ENCODE measurements at regions not wholly inside any gene's neighbourhood (a gene's known extent, or its start where the extent isn't known, plus 50 kb on each side); places are given as distances from the start of the nearest gene placed in this dataset.

DNA sequence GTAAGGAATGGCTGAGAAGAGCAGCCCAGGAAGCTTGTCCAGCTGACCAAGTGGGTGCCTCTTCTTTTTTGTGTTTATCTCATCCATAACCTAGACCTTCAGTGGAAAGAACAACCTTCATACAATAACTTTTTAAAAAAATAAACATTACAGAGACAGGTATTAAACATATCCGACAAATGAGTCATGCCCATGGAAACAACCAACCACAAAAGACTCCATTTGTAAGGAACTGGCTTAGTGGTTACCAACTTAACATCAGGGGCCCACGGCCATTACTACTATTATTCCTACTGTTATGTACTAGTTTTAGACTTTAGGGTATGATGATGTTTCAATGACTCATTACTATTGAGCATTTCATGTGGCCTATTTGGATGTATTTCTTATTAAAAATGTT, 191.7 kb upstream of the SERP2 start:
- no peak for DNase-seq (ENCODE audit: low read depth)

DNA sequence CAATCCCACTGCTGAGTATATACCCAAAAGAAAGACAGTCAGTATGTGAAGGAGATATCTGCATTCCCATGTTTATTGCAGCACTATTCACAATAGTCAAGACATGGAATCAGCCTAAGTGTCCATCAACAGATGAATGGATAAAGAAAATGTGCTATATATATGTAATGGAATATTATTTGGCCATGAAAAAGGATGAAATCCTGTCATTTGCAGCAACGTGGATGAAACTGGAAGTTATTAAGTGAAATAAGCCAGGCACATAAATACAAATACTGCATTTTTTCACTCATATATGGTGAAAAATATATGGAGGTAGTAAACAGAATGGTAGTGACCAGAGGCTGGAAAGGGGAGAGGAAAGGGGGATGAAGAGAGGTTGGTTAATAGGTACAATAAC, 188.9 kb upstream of the SERP2 start:
- DNase-seq (ENCODE audit: low read depth): no peak

DNA sequence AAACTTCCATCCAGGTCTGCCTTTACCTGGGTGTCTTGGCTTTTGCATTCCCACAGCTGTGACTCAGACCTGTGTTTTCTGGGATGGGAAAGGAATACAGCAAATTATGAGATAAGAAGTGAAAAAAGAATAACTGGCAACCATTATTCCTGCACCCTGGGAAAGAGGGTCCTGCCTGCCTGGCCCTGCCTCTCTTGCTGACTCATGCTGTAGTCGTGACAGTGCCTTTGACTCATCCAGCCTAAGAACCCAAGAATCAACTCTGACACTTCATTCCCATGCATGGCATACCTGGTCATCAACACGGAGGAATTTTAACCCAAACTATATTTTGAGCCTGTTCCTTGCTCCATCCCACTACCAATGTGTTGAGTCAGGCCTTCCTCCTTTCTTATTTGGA, 185.4 kb upstream of the SERP2 start:
- peak; percentile 75 for DNase-seq (ENCODE audit: low read depth)

DNA sequence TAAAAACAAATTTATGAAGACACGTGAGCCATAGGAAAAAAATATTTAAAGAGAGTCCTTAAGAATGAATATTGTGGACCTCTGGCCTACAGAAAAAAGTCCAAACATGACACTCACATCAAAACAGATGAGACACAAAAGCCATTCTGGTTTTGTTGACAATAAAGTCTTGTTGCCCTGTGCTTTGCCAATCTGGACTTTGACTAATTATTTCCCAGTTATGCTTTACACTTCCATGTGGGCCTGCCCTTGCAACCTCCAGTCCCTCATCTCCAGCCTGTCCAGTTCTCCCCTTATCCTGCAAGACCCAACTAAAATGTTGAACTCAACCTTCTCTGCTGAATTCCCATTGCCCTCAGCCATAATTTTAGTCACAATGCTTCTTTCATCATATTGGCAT, 184.5 kb upstream of the SERP2 start:
- no peak for DNase-seq (ENCODE audit: low read depth)

DNA sequence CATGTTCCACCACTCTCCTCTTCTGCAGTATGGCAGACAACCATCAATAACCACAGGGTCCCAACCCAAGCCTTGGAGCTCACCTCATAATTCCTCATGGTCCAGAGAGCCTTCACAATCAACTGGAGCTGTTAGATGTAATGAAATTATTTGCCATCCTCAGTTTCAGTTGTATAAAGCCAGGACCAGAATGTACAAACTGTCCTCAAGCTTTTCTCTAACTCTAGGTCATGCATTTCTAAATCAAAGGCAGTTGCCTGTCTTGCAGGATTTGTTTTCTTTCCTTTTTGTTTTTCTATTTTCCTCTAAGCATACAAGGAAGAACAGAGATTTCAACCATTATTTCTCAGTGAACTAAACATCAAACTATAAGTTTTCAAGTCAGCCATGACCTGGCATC, 182.5 kb upstream of the SERP2 start:
- no peak for DNase-seq (ENCODE audit: low read depth)

DNA sequence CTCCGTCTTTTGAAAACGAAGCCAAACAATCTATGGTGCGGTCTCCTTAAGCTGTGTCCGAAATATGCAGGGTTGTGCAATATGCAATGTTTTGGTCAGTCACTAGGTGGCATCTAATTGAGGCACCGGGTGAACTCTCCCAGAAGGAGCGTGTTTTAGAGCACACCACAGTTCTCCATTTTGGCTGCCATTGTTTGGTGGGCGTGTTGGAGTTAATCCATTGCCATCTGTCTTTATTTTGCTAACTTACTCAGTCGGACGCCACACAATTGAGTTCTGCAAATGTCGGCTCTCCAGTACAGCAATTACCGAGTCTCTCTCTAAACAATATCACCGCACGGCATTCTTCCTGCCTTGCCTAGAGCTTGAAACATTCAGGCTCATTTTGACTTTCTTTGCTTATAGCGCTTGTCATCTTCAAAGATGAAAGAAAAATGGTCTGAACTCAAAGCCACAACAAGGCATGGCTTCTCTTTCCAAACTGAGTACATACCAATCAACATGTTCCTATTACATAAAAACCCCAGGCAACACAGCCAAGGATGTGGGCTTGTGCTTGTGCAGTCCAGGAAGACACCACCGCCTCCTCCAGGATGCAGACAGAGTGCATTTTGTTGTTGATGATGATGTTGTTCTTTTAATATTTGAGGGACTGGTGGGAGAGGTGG, 182.0 kb upstream of the SERP2 start:
- peak; percentile 80 for DNase-seq (ENCODE audit: low read depth)

DNA sequence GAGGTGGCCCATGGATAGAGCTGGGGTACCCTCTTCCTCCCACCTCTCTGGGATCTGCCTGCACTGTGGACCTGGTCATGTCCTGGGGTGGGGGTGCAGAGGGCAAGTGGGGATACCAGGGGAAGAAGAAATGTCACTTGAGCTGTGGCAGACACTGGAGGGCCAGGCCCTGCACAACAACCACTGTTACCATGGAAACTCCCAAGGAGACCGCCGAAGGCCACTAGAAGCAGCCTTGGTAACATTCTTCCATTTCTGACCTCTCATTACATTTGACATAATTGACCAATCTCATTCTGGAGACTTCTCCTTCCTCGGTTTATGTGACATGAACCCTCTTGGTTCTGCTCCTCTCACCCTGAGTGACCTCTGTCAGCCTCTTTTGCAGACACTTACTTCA, 179.9 kb upstream of the SERP2 start:
- no peak for DNase-seq (ENCODE audit: low read depth)

DNA sequence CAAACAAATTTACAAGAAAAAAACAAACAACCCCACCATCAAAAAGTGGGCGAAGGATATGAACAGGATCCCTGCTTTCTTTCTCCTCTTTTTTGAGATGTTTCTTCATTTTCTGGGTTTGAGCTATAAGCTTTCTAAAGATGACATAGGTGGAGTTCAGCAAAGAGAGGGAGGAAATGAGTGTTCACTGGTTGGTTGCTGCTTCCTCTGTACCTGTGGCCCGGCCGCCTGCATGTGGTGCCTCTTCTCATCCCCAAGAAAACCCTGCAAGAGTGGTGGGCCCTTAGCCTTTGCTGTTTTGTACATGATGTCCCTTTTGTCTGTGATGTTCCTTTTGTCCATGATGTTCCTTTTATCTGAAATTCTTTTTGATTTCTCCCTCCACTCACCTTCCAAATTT, 178.4 kb upstream of the SERP2 start:
- no peak for DNase-seq (ENCODE audit: low read depth)

DNA sequence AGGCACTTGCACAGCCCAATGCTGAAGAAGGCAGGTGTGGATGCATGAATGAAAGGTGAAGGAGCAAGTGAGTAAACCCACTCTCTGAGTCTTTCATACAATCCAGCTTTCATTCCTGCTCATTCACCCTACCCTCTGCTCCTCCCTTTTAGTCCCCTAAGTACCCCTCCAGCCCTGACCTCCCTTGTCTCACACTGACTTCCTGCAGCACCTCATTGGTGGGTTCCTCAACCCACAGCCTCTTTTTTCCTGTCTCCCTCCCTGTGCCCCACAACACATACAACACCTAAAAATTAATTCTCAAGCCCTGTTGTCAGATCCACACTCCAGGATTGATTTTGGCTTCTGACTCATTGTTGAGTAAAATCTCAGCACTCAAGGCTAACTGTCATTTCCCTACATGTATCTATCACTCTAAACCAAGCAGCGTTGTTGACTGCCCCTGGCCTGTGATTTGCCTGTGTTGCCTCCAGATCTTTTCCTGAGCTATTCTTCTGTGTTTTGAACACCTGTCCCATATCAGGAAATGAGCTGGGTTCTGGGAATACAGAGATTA, 177.3 kb upstream of the SERP2 start:
- no peak for DNase-seq (ENCODE audit: low read depth)

DNA sequence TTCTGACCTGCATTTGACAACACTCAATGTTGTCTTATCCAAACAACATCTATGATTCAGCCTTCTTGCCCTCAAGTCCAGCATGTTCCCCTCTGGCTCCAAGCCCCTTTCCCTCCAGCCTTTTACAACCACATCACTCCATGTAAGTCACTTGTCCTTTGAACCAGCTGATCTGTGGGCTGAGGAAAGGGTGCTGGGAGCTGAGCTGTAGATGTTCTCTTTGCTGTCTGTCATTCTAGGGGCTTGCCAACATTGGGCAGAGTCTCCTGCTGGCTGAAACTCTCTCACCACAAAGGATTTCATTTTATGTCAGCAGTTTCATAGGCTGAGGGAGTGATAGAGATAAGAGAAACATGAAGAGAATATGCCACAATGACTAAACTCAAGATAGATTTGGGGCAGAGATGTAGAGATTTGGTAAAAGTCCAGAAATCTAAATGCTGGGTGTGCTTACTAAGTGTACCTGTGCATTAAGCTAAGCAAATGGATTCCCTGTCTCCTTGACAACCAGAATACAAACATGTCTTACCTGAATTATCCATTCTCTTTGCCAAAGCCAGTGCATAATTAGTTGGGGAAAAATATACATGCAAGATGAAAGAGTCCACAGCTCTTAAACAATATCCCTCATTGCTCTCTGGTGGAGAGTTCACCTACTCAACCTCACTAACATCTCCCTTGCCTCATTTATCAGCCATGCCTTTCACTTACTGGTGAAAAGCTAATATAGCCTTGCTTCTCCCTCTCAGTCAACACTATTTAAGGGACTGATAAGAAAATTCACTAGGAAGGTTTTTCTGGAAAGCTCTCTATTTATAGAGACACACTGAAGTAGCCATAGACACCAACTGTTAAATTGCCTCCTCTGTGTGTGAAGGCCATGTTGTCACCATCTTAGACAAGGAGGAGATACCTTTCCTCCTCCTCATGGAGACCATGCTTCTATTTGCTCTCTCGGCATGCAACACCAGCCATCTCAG, 175.5 kb upstream of the SERP2 start:
- DNase-seq (ENCODE audit: low read depth): peak; percentile 36

DNA sequence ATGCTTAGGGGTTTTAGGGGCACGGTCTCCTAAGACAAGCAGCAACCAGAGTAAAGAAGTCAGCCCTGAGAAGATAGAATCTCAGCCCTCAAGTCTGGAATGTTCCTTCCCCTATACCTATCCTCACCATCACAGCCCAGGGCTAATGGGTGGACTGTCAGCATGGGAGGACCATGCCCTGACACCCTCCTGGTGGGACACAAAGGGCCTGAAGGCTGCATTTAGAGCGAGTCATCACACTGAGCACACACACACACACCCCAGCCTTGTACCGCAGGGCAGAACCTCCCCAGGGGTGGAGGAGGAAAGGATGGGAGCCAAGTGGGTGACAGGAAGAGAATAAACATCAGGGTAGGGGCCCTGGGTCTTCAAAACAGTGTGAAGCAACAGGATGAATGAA, 174.8 kb upstream of the SERP2 start:
- DNase-seq (ENCODE audit: low read depth): peak; percentile 11

DNA sequence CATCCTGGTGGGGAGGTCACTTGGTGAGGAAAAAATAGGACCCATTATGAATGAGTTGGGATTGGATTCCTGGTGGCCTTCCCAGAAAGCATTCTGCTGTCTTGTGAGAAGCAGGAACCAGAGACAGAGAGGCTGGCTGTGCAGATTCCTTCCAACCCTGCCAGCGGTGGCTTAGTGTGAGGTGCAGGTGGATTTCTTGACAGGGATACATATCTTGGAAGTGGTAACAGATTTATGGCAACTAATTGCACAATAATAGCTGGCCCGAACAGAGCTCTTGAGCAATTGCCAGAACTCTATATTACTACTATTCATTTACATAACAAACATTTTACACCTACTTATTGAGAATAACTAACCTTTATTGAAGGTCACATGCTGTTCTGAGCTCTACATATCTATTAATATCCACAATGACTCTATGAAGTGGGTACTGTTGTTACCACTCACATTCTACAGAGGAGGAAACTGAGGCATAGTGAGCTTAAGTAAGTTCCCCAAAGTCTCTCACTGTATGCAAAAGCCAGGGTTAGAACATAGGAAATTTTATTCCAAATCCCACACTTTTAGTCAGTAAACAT, 173.9 kb upstream of the SERP2 start:
- DNase-seq (ENCODE audit: low read depth): no peak

DNA sequence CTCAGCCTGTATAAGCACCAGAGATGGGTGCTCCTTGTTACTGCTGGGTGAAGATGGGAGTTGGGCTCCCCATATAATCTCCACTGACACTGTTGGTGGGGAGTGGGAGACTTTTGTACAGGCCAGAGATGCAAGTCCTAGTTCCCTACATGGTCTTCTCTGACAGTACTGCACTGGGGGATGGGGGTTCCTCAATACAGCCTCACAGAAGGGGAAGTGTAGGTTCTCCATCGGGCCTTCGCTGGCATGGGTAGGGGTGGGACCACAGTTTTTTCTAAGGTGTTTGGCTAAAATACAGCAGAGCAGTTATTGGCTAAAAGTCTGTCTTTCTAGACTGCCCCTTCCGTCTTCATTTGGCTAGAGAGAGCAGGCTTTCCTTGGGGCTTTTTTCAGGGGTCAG, 167.2 kb upstream of the SERP2 start:
- no peak for DNase-seq (ENCODE audit: low read depth)

DNA sequence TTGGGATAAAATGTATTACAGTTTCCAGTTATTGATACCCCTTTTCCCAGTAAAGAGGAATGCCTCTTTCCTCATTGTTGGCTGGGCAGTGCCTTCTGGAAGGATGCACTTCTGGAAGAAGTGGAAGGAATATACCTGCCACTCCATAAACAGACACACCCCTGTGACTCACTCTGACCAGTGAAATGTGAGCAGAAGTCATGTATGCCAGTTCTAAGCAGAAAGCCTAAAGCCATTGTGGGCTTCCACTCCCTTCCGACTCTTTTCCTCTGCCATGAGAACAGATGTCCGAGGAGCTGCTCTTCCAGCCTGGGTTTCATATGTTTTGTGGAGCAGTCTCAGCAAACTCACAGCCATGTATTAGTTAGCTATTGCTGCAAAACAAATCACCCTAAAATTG, 166.1 kb upstream of the SERP2 start:
- DNase-seq (ENCODE audit: low read depth): no peak

DNA sequence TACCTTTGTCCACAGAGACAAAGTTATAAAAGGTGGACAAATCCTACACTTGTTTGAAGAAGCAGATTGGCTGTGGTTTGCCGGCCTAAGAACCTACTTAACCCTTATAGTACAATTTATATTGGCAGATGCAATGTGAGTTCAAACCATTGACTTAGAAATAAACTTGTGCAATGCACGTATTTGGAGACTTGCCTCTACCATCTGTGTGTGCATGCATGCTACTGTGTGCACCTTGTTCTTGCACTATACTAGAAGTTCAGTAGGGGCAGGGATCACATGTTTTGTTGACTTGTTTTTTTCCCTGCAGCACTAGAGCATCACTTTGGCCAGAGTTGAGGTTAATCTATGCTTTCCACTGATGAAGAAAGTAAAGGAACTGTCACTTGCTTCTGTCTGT, 163.1 kb upstream of the SERP2 start:
- DNase-seq (ENCODE audit: low read depth): no peak

DNA sequence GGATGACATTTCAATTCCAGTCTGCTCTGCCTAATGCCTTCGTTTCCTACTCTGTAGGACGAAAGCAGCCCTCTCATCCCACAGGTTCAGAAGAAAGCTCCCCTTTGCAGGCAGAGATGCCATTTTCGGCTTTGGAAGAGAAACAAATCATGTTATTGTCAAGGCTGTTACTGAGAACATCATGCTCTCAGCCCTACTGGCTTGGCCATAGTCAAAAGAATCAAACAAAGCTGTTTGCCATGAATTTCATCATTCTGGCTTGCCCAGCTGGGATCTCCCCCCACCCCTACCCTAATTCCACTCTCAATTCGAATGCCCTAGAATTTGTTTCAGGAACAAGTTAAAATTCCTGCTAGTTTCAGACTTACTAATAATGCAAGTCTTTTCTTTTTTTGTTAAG, 162.3 kb upstream of the SERP2 start:
- DNase-seq (ENCODE audit: low read depth): no peak

DNA sequence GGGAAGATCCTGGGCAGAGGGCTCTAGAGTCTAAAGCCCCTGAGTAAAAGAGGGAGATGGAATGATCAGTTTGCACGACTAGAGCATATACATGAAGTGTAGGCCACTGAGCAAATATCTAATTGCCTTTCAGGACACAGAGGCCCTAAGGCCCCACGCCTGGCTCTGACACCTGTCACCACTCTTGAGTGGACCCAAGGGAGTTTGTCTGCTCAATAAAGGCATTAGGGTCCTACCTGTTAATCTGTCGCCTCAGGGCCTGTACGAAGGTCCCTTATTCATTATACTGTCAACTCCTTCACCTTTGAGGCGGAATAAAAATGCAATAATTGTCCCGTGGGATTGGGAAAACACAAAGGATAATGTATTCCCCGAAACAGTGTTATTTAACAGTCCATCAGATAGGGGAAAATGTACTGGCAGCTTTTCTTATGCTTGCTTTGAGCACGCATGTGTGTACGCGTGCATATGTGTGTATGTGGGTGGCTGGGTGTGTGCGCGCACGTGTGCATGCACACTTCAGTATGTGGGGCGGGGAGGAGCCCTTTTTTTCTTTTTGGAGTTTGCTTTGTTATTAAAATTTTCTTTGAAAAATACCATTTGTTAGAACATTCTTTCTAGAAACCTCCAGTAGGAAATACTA, 161.8 kb upstream of the SERP2 start:
- DNase-seq (ENCODE audit: low read depth): no peak

DNA sequence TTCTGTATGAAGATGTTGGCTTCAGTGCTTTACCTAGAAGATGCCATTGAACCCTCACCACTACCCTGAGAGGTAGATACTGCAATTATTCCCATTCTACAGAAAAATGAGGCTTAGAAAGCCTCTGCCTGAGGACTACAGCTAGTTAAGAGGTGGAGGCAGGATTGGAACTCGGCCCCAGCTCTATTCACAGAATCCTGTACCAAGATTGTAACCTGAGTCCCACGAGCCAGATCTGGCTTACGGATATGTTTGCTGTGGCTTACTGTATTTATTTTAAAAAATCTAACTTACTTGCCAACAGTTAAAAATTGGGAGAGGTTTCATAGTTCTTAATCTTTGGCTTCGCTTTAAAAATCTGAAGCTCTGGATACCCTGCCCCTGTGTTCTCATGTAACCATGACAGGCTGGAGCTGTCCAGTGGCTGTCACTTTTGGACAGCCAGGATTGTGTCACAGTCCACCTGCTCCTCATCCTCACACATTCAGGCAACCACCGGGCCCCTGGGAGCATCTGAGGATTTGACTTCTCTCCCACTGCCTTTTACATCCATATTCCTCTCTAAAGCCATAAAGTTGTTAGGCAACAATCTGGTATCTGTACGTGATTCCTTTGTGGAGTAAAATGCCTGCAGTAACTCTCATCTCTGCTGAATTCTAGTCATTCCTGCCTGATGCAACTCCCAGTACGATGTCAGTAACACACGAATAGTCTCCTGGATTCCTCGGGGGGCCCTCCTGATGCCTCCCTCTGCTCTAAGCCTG, 160.8 kb upstream of the SERP2 start:
- peak; percentile 63 for DNase-seq (ENCODE audit: low read depth)

DNA sequence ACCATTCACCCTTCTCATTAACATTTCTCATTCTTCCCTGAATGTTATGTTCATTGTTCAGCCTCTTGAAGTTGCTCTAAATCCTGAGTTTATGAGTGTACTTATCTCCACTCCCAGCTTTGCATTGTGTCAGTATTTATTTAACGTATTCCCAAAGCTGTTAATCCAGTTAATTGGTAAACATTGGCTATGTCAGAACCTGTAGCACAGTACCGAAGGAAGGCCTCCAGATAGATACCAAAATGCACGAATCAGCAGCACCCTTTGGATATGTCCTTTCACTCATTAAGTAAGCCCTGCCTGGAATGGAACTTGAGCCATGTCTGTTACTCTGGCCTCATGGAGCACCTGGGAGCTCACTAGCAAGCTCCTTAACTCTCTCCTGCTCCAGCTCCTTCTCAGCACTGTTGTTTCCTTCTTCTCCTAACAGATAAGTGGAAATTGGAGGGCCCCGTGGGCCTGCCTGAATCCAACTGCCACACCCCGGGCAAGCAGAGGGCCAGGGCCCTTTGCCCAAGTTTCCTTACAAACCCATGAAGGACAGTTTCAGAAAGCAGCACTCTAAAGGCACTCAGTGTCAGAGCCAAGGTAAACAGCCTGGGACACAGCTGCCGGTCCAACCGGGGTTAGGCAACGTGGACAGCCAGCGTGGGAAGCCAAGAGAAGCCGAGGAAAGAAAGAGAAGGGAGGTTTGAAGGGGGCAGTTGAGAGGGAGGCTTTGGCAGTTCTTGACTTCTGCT, 155.0 kb upstream of the SERP2 start:
- DNase-seq (ENCODE audit: low read depth): no peak

DNA sequence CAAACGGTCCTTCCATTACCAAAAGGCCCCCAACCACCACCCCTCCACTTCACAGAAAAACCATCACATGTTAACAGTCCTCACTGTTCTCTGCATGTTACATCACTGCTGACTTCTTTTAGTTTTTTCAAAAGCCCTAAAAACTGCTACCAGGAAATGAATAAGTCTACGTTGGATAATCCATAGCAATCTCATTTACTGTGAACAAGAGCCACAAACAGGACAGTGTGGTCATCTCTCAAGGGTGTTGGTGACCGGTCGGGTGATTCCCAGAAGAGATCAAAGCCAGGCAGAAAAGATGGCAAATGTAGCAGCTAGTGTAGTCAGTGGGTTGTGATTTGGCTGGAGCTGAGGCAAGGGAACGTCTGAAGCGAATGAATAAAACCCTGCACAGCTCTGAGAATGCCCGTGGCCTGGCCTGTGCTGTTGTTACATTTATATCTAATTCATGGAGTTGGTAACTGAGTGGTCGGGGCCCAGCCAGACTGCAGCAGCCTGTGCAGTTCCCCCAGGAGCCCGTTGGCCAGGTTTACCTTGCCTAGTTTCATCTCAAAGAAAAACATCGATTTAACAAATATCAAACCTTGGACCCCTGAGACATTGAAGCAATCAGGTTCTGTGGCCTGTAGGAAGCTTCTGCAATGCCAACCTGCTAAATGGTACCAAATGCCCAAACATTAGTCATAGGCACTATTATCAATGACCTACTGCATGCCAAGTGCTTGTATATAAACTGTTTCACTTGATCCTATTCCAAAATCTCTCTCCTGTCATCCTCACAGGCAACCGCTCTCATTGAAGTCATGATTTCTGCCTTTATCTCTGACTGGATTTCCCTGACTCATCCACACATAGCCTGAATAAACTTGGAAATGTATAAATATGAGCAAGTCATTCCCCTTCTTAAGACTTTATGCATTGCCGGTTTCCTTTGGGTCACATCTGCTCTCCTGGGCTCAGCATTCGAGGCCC, 153.8 kb upstream of the SERP2 start:
- peak; percentile 49 for DNase-seq (ENCODE audit: low read depth)
